Frontal cortex (tissue), 3 donors: ENCODE measurements at regions not wholly inside any gene's neighbourhood (a gene's known extent, or its start where the extent isn't known, plus 50 kb on each side); places are given as distances from the start of the nearest gene placed in this dataset.

Source experiments
- DNase-seq, 2 donors: peaks; one replicate each; pipeline ENCODE4 v3.0.0; 2012; ENCODE audit warnings: low spot score in 2 of 2
- FAIRE-seq: peaks from 2 replicates; lab custom pipeline; 2012; peaks lifted over from hg19 to GRCh38; lab: Jason Lieb, UNC
- donor health status: control.
- donor health status: control.
- donor health status: control.

DNA sequence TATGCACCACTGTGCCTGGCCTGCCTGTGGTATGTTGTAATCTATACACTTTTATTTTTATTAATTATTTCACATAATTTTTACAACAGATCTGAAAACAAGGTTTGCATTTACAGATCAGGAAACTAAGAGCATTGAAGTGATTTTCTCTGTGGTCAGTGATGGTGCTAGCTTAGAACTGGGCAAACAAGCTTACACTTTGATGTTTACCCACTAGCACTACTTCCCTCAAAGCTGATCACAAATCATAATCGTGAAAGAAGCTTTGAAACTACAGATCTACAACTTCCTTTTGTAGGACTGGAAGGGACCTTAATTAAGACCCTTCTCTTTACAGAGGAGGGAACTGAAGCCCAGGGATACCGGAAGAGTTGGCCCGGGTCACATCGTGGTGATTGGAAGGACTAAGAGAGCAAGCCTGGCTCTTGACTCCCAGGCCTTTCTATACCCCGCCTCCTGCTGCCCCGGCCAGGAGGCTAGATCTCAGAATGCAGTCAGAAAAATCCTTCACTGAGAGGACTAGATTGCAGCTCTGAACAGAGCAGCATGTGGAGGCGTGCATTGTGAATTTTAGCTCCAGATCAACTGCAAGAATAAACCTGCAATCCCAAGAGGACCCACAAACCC lies 93.7 kb upstream of the ZNF827 start:
- DNase-seq (no peak), FAIRE-seq (no peak)

DNA sequence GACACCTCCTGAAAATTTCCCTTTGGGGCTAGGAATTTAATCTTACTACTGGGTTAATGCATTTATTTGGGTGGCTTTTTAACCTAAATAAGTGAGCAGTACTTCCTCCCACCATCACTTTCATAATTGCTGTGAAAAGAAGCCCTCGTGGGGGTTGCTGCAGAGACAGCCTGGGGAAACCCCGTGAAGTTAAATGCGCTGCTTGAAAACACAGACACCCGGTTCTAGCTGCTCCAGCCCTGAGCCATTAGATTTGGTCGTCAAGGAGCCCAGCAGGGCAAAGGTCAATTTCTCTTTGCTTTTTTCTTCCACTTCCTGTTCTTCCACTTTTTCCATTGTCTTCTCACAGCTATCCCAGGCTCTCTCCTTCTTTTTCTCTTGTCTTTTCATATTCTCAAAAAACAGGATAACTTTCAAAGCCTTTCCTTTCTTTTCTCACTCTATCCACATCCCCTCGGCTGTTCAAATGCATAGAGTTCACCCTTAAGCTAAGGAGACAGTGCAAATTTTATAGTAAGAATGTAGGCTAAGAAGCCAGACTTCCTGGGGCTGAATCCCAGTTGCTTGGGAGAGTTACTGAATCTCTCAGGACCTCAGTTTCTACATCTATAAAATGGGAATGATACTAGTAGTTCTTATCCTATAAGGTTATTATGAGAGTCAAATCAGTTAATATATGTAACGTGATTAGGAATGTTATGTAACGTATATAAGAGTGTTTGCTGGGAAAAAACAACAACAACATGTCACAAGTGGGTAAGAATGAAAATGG lies 91.5 kb upstream of the ZNF827 start:
- FAIRE-seq (no peak), DNase-seq (no peak)

- FAIRE-seq (no peak), DNase-seq (no peak)
Measured at GRCh38 chr4:146029147-146029546, 90.5 kb upstream of the ZNF827 start.

DNA sequence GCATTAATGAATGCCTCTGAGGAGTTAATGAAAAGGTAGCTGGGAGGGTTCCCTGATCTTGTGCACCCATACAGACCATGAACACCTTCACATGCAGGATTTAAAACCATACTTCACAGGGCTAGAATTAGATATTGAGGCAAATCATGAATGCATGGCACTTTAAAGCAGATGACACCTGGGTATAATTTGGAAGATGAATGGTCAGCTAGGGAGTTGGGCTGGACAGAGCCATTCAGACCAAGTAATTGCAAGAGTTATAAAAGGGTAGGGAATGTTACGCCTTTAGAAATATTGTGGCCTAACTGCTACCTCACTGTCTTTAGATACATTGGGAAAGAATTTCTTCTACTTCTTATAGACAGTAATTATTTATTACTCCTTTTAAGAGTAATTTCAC lies 89.1 kb upstream of the ZNF827 start:
- DNase-seq = no peak
- FAIRE-seq = no peak

- DNase-seq (no peak), FAIRE-seq (no peak)
Measured at GRCh38 chr4:146023334-146023967, 84.8 kb upstream of the ZNF827 start.

GRCh38 chr4:146022541-146022940 lies 83.9 kb upstream of the ZNF827 start:
- FAIRE-seq = no peak
- no peak for DNase-seq

GRCh38 chr4:146018247-146018646 lies 79.6 kb upstream of the ZNF827 start:
- no peak for FAIRE-seq
- no peak for DNase-seq

GRCh38 chr4:146004730-146005129 lies 66.1 kb upstream of the ZNF827 start:
- FAIRE-seq (no peak), DNase-seq (no peak)

DNA sequence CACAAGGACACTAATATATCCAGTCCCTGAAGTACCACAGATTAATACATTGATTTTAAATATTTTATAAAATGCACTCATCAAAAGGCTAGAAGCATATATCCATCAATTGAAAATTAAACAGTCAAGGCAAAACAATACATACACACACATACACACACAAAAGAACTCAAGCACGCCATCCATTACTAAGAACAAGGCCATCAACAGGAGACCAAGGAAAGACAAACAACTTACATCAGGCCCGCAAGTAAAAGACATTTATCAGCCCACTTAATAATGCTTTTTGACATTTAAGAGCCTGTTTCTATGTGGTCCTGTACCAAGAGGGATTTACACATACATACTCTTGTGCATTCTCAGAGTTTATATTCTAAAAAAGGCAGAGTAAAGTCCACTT lies 50.0 kb upstream of the ZNF827 start:
- FAIRE-seq = no peak
- DNase-seq = no peak
